ENCODE measurements at regions not wholly inside any gene's neighbourhood (a gene's known extent, or its start where the extent isn't known, plus 50 kb on each side); places are given as distances from the start of the nearest gene placed in this dataset.

DNA sequence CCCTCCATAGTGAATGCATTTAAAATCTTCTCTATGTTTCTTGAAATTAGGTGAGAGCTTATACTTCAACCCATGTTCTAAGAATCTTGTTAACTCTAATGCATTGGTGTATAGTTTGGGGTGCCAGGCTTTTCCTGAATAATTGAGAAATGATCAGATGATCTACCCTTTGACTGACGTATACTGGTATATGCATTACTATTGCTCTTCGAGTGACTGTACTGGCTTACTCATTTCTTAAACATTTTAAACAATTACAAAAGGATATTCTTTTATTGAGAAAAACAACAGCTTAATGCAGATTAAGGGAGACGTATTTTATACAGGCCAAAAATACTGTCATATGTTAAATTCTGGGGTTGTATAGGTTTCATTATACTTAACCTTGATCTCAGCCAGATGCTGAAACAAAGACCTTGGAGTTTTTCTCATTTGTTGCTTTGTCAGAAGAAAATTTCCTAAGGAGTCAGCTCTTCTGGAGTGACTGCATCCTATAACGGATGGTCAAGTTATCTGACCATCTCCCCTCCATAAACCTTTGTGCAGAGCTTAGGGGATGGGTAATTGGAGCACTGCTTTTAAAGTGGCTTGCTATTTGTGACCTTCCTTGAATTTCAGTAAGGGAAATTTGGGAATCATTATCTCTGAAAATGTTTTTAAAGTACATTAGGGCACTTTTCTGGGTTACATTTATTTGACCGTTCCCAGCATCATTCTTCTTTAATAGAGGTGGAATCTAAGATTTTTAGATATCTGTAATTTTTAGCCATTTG, 507.6 kb downstream of the PCNX1 start:
- WGBS: 78% methylated on average over 5 of the region's 5 CpGs
- no peak for DNase-seq (ENCODE audit: low spot score)
- H3K4me3 ChIP-seq: no peak overlapping the region
- no peaks in the 10 kb centered on the region for H3K4me1 ChIP-seq (replicated peaks)
- no peaks in the 10 kb centered on the region for H3K27me3 ChIP-seq (replicated peaks; ENCODE audit: insufficient read depth)
- H3K27ac ChIP-seq: no peak overlapping the region
- H3K9me3 ChIP-seq: no peaks in the 10 kb centered on the region
- TF ChIP-seq, protein P1, sequence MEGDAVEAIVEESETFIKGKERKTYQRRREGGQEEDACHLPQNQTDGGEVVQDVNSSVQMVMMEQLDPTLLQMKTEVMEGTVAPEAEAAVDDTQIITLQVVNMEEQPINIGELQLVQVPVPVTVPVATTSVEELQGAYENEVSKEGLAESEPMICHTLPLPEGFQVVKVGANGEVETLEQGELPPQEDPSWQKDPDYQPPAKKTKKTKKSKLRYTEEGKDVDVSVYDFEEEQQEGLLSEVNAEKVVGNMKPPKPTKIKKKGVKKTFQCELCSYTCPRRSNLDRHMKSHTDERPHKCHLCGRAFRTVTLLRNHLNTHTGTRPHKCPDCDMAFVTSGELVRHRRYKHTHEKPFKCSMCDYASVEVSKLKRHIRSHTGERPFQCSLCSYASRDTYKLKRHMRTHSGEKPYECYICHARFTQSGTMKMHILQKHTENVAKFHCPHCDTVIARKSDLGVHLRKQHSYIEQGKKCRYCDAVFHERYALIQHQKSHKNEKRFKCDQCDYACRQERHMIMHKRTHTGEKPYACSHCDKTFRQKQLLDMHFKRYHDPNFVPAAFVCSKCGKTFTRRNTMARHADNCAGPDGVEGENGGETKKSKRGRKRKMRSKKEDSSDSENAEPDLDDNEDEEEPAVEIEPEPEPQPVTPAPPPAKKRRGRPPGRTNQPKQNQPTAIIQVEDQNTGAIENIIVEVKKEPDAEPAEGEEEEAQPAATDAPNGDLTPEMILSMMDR (IDR thresholded peaks at IDR 0.05): no peak
- no peak for TF ChIP-seq POLR2AphosphoS5 (IDR thresholded peaks at IDR 0.05)
- TF ChIP-seq POLR2A (IDR thresholded peaks at IDR 0.05): no peak
- intact Hi-C loops (cut with DNase I): no loop called here
- H3K36me3 ChIP-seq: no peaks in the 10 kb centered on the region

DNA sequence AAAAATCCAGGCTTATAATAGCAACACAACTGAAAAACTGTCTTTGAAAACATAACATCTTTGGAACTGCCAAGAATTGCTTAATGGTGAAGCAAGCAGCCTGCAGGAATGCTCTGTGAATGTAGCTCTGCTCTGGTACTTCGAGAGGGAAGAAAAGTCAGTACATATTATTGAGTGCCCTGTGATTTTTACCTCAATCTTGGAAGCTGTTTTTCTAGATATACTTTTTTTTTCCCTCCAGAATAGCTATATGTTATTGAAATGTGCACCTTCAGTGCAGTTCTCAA, 508.1 kb downstream of the PCNX1 start:
- H3K27me3 ChIP-seq (replicated peaks; ENCODE audit: insufficient read depth): no peaks in the 10 kb centered on the region
- TF ChIP-seq POLR2AphosphoS5 (IDR thresholded peaks at IDR 0.05) (no peak), POLR2A (IDR thresholded peaks at IDR 0.05) (no peak)
- TF ChIP-seq, protein P1 (IDR thresholded peaks at IDR 0.05): no peak
- WGBS: 71% methylated on average over 1 of the region's 1 CpG
- no peaks in the 10 kb centered on the region for H3K4me1 ChIP-seq (replicated peaks)
- intact Hi-C loops (cut with DNase I): no loop called here
- H3K36me3 ChIP-seq: no peaks in the 10 kb centered on the region
- no peak for DNase-seq (ENCODE audit: low spot score)
- no peak overlapping the region for H3K27ac ChIP-seq
- H3K4me3 ChIP-seq: no peak overlapping the region
- H3K9me3 ChIP-seq: no peaks in the 10 kb centered on the region

DNA sequence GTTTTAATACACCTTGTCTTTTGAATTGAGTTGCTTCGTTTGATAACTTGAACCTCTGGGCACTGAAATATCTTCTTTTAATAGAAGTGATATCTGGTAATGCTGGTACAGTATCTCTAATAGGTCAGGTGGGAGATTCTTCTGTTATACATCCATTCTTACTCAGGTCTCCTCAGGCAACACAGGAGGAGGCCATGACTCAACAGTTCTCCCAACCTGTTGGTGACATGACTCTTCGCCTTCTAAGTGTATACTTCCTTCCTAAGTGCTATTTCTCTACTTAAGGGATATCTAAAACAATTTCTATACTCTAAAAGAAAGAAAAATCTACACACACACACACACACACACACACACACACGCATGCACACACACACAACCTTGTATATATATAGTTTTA, 509.1 kb downstream of the PCNX1 start:
- 92% methylated on average over 3 of the region's 3 CpGs for WGBS
- no peaks in the 10 kb centered on the region for H3K27me3 ChIP-seq (replicated peaks; ENCODE audit: insufficient read depth)
- no peaks in the 10 kb centered on the region for H3K9me3 ChIP-seq
- H3K27ac ChIP-seq: no peak overlapping the region
- H3K36me3 ChIP-seq: no peaks in the 10 kb centered on the region
- H3K4me1 ChIP-seq (replicated peaks): no peaks in the 10 kb centered on the region
- TF ChIP-seq, protein P1 (IDR thresholded peaks at IDR 0.05): no peak
- TF ChIP-seq POLR2AphosphoS5 (IDR thresholded peaks at IDR 0.05) (no peak), POLR2A (IDR thresholded peaks at IDR 0.05) (no peak)
- no peak overlapping the region for H3K4me3 ChIP-seq
- DNase-seq (ENCODE audit: low spot score): no peak
- intact Hi-C loops (cut with DNase I): no loop called here

DNA sequence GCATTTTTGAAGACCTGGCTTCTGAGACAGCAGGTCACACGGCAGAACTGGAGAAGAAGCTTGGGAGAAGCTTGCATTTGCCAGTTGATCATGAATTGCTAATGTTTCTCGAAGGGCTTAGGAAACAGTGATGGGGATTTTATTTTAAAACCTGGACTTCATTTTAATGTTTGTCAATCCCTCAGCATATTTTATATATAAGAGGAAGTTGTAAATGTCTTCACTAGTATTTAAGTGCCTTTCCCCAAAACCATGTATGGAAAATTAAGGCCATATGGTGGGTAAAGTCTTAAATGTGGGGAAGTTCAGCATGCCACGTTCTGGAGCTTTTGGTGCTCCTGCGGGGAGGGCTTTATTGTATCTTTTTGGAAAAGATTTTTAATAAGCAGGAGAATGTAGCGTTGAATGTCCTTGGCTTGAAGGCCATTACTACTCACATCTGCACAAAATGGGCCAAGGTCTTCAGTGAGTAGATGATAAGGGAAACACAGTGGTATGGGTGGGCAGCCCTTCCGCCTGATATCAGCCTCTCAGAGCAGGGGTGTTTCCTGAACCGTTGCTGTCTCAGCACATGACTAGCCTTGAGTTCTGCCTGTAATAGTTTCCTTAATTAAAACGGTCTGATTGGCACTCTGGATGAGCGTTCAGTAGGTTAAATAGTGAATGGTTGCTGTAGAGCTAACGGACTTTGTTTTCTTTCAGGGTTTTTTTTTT, 511.4 kb downstream of the PCNX1 start:
- WGBS: 85% methylated on average over 10 of the region's 10 CpGs
- H3K9me3 ChIP-seq: no peaks in the 10 kb centered on the region
- no peak overlapping the region for H3K27ac ChIP-seq
- no peak for DNase-seq (ENCODE audit: low spot score)
- intact Hi-C loops (cut with DNase I): no loop called here
- no peaks in the 10 kb centered on the region for H3K27me3 ChIP-seq (replicated peaks; ENCODE audit: insufficient read depth)
- no peaks in the 10 kb centered on the region for H3K36me3 ChIP-seq
- TF ChIP-seq POLR2A (IDR thresholded peaks at IDR 0.05): no peak
- TF ChIP-seq, protein P1 (IDR thresholded peaks at IDR 0.05): no peak
- TF ChIP-seq POLR2AphosphoS5 (IDR thresholded peaks at IDR 0.05): no peak
- no peak overlapping the region for H3K4me3 ChIP-seq
- H3K4me1 ChIP-seq (replicated peaks): no peaks in the 10 kb centered on the region

DNA sequence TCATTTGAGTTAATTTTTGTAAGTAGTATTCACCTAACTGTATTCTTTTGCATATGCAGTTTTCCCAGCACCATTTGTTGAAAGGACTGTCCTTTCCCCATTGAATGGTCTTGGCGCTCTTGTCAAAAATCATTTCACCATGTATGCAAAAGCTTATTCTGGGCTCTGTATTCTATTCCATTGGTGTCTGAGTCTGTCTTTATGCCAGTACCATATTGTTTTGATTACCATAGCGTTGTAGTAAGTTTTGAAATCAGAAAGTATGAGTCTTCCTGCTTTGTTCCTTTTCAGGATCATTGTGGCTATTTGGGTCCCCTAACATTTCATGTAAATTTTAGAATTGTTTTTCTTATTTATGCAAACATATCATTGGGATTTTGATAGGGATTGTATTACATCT, 508.7 kb upstream of the RGS6 start:
- H3K27me3 ChIP-seq (replicated peaks; ENCODE audit: insufficient read depth): no peaks in the 10 kb centered on the region
- intact Hi-C loops (cut with DNase I): no loop called here
- no peak overlapping the region for H3K27ac ChIP-seq
- no peaks in the 10 kb centered on the region for H3K36me3 ChIP-seq
- H3K4me1 ChIP-seq (replicated peaks): no peaks in the 10 kb centered on the region
- no peaks in the 10 kb centered on the region for H3K9me3 ChIP-seq
- WGBS: 98% methylated on average over 2 of the region's 2 CpGs
- DNase-seq (ENCODE audit: low spot score): no peak
- TF ChIP-seq POLR2AphosphoS5 (IDR thresholded peaks at IDR 0.05): no peak
- no peak for TF ChIP-seq POLR2A (IDR thresholded peaks at IDR 0.05)
- TF ChIP-seq, protein P1 (IDR thresholded peaks at IDR 0.05): no peak
- H3K4me3 ChIP-seq: no peak overlapping the region

Data from prostate gland (tissue), 2 donors.